SK-N-SH treated with all-trans-retinoic acid at 6 μM for 48 hours (cell line): ENCODE measurements at regions not wholly inside any gene's neighbourhood (a gene's known extent, or its start where the extent isn't known, plus 50 kb on each side); places are given as distances from the start of the nearest gene placed in this dataset.

Experiments used
- ESRRG ChIP-seq: fragments of 250-450 bp; sonication (Bioruptor Pico); IDR thresholded peaks from 2 replicates; pipeline ENCODE4 v1.6.1; 2021; ENCODE audit warnings: mild to moderate bottlenecking
- GLIS3 ChIP-seq: fragments of 250-450 bp; sonication (Bioruptor Pico); IDR thresholded peaks from 2 replicates; pipeline ENCODE4 v1.5.0; 2020; ENCODE audit warnings: mild to moderate bottlenecking, moderate library complexity
- ISL1 ChIP-seq: fragments of 250-450 bp; sonication (Bioruptor Pico); IDR thresholded peaks from 2 replicates; pipeline ENCODE4 v2.1.2; 2022; ENCODE audit warnings: mild to moderate bottlenecking, moderate library complexity
- OSR1 ChIP-seq: fragments of 250-450 bp; sonication (Bioruptor Pico); IDR thresholded peaks from 2 replicates; pipeline ENCODE4 v1.8.0; 2022; ENCODE audit warnings: moderate library complexity, mild to moderate bottlenecking, inconsistent platforms
- RARB ChIP-seq: fragments of 250-450 bp; sonication (Bioruptor Pico); IDR thresholded peaks from 2 replicates; pipeline ENCODE4 v1.8.0; 2021; ENCODE audit warnings: mild to moderate bottlenecking, moderate library complexity
- SNAI2 ChIP-seq: fragments of 250-450 bp; sonication (Bioruptor Pico); IDR thresholded peaks from 2 replicates; pipeline ENCODE4 v1.5.0; 2020; ENCODE audit warnings: mild to moderate bottlenecking, moderate library complexity
- TCF4 ChIP-seq: fragments of 250-450 bp; sonication (Bioruptor Pico); IDR thresholded peaks from 2 replicates; pipeline ENCODE4 v1.8.0; 2021; ENCODE audit warnings: mild to moderate bottlenecking, moderate library complexity, borderline replicate concordance
- ZFP3 ChIP-seq: fragments of 250-450 bp; sonication (Bioruptor Pico); IDR thresholded peaks from 2 replicates; pipeline ENCODE4 v1.5.0; 2020; ENCODE audit warnings: mild to moderate bottlenecking, moderate library complexity
- ZNF70 ChIP-seq: fragments of 450-650 bp; formaldehyde crosslinking; IDR thresholded peaks from 2 replicates; pipeline ENCODE4 v1.5.0; 2020; ENCODE audit warnings: mild to moderate bottlenecking, moderate library complexity
- TF ChIP-seq, protein P1 (sequence below): fragments of 250-450 bp; sonication (Bioruptor Pico); IDR thresholded peaks from 2 replicates; pipeline ENCODE4 v1.5.1; 2020; ENCODE audit warnings: low read depth, mild to moderate bottlenecking, moderate library complexity
- TF ChIP-seq, protein P2 (sequence below): fragments of 250-450 bp; sonication (Bioruptor Pico); IDR thresholded peaks from 2 replicates; pipeline ENCODE4 v1.5.0; 2020; ENCODE audit warnings: mild to moderate bottlenecking, moderate library complexity

DNA sequence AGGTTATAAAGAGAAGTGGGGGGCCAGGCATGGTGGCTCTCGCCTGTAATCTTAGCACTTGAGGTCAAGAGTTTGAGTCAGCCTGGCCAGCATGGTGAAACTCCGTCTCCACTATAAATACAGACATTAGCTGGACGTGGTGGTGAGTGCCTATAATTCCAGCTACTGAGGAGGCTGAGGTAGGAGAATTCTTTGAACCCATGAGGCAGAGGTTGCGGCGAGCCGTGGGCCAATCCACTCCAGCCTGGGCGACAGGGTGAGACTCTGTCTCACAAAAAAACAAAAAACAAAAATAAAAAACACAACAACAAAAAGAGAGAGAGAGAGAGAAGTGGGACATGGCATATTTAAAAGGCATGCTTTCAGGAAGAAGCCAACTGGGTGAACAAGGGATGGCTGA, 80.1 kb upstream of the CARD18 start:
- TF ChIP-seq ZFP3 (CRISPR knock-in tag): no peak
- no peak for TF ChIP-seq OSR1 (CRISPR knock-in tag)
- no peak for TF ChIP-seq TCF4 (CRISPR knock-in tag)
- TF ChIP-seq, protein P1, sequence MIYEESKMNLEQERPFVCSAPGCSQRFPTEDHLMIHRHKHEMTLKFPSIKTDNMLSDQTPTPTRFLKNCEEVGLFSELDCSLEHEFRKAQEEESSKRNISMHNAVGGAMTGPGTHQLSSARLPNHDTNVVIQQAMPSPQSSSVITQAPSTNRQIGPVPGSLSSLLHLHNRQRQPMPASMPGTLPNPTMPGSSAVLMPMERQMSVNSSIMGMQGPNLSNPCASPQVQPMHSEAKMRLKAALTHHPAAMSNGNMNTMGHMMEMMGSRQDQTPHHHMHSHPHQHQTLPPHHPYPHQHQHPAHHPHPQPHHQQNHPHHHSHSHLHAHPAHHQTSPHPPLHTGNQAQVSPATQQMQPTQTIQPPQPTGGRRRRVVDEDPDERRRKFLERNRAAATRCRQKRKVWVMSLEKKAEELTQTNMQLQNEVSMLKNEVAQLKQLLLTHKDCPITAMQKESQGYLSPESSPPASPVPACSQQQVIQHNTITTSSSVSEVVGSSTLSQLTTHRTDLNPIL: no peak
- TF ChIP-seq GLIS3: no peak
- no peak for TF ChIP-seq ZNF70 (CRISPR knock-in tag)
- no peak for TF ChIP-seq ISL1
- TF ChIP-seq RARB (CRISPR knock-in tag): no peak
- TF ChIP-seq, protein P2, sequence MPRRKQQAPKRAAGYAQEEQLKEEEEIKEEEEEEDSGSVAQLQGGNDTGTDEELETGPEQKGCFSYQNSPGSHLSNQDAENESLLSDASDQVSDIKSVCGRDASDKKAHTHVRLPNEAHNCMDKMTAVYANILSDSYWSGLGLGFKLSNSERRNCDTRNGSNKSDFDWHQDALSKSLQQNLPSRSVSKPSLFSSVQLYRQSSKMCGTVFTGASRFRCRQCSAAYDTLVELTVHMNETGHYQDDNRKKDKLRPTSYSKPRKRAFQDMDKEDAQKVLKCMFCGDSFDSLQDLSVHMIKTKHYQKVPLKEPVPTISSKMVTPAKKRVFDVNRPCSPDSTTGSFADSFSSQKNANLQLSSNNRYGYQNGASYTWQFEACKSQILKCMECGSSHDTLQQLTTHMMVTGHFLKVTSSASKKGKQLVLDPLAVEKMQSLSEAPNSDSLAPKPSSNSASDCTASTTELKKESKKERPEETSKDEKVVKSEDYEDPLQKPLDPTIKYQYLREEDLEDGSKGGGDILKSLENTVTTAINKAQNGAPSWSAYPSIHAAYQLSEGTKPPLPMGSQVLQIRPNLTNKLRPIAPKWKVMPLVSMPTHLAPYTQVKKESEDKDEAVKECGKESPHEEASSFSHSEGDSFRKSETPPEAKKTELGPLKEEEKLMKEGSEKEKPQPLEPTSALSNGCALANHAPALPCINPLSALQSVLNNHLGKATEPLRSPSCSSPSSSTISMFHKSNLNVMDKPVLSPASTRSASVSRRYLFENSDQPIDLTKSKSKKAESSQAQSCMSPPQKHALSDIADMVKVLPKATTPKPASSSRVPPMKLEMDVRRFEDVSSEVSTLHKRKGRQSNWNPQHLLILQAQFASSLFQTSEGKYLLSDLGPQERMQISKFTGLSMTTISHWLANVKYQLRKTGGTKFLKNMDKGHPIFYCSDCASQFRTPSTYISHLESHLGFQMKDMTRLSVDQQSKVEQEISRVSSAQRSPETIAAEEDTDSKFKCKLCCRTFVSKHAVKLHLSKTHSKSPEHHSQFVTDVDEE (CRISPR knock-in tag): no peak
- no peak for TF ChIP-seq SNAI2 (CRISPR knock-in tag)
- TF ChIP-seq ESRRG: no peak
